HUES48 (cell line): ENCODE measurements at regions not wholly inside any gene's neighbourhood (a gene's known extent, or its start where the extent isn't known, plus 50 kb on each side); places are given as distances from the start of the nearest gene placed in this dataset.
"Not testable (repeated sequence)": the region's sequence is repeated elsewhere in the genome, so short reads cannot be mapped to it uniquely, and the experiment has no call there.

Experiments
- H3K27ac ChIP-seq: one replicate; pipeline ENCODE4 v1.7.0; 2013; ENCODE audit warnings: low read depth, low read length, inconsistent platforms
- H3K27me3 ChIP-seq: 2 replicates; pipeline ENCODE4 v1.6.1; 2013; ENCODE audit warnings: mild to moderate bottlenecking, low read length; ENCODE audit not compliant: control insufficient read depth, insufficient read depth
- H3K36me3 ChIP-seq: 2 replicates; pipeline ENCODE4 v1.6.1; 2013; ENCODE audit warnings: low read length; ENCODE audit not compliant: control insufficient read depth, insufficient read depth
- H3K4me1 ChIP-seq: 2 replicates; pipeline ENCODE4 v1.6.1; 2013; ENCODE audit warnings: mild to moderate bottlenecking, low read length; ENCODE audit not compliant: control insufficient read depth, insufficient read depth
- H3K4me3 ChIP-seq: 2 replicates; pipeline ENCODE4 v1.5.1; 2013; ENCODE audit warnings: mild to moderate bottlenecking, low read depth, low read length
- H3K9ac ChIP-seq: 2 replicates; pipeline ENCODE4 v1.6.1; 2013; ENCODE audit warnings: mild to moderate bottlenecking, low read depth, low read length, moderate library complexity
- H3K9me3 ChIP-seq: 2 replicates; pipeline ENCODE4 v1.6.1; 2013; ENCODE audit warnings: low read length; ENCODE audit not compliant: control insufficient read depth, insufficient read depth

DNA sequence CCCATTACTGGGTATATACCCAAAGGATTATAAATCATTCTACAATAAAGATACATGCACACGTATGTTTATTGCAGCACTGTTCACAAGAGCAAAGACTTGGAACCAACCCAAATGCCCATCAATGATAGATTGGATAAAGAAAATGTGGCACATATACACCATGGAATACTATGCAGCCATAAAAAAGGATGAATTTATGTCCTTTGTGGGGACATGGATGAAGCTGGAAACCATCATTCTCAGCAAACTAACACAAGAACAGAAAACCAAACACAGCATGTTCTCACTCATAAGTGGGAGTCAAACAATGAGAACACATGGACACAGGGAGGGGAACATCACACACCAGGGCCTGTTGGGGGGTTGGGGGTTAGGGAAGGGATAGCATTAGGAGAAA lies 484.9 kb upstream of the SLC35B3 start:
- not testable (repeated sequence) for H3K36me3 ChIP-seq, H3K9ac ChIP-seq, H3K4me3 ChIP-seq, H3K4me1 ChIP-seq, H3K9me3 ChIP-seq, H3K27ac ChIP-seq, H3K27me3 ChIP-seq

GRCh38 chr6:8918196-8918595 lies 482.9 kb upstream of the SLC35B3 start:
- H3K36me3 ChIP-seq = no peaks in the 10 kb centered on the region
- no peak overlapping the region for H3K9ac ChIP-seq
- H3K4me1 ChIP-seq = no peaks in the 10 kb centered on the region
- H3K27me3 ChIP-seq = no peaks in the 10 kb centered on the region
- no peak overlapping the region for H3K4me3 ChIP-seq
- no peaks in the 10 kb centered on the region for H3K9me3 ChIP-seq
- no peak overlapping the region for H3K27ac ChIP-seq

DNA sequence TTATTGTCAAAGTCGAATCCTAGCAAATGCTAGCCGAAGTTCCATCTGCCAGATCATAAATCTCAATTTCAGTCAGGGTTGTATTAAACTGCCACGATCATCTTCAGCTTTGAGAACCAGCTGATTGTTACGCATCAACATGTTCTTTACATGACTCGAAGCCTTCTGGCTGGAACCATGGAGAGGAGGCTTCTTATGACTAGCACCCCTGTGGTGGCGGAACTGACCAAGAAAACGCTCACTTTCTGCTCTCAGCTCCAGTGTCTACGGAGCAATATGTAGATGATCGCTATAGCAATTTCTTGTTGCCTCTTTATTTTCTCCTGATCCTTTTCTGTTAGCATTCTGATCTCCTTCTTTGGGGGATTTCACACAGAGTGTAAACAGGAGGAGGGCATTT lies 479.4 kb upstream of the SLC35B3 start:
- H3K4me3 ChIP-seq = no peak overlapping the region
- no peaks in the 10 kb centered on the region for H3K27me3 ChIP-seq
- no peaks in the 10 kb centered on the region for H3K4me1 ChIP-seq
- H3K36me3 ChIP-seq = no peaks in the 10 kb centered on the region
- H3K9me3 ChIP-seq = no peaks in the 10 kb centered on the region; the same call in 1 of the 2 replicates
- no peak overlapping the region for H3K9ac ChIP-seq
- no peak overlapping the region for H3K27ac ChIP-seq

- no peak overlapping the region for H3K9ac ChIP-seq
- H3K27me3 ChIP-seq = no peaks in the 10 kb centered on the region
- no peak overlapping the region for H3K27ac ChIP-seq
- no peaks in the 10 kb centered on the region; the same call in 1 of the 2 replicates for H3K9me3 ChIP-seq
- no peaks in the 10 kb centered on the region for H3K36me3 ChIP-seq
- no peak overlapping the region for H3K4me3 ChIP-seq
- no peaks in the 10 kb centered on the region for H3K4me1 ChIP-seq
Measured at GRCh38 chr6:8908638-8909037, 473.3 kb upstream of the SLC35B3 start.

GRCh38 chr6:8906699-8907098 lies 471.4 kb upstream of the SLC35B3 start:
- no peak overlapping the region for H3K27ac ChIP-seq
- H3K9ac ChIP-seq = no peak overlapping the region
- H3K4me3 ChIP-seq = no peak overlapping the region
- no peaks in the 10 kb centered on the region for H3K9me3 ChIP-seq
- H3K27me3 ChIP-seq = no peaks in the 10 kb centered on the region
- H3K4me1 ChIP-seq = no peaks in the 10 kb centered on the region
- no peaks in the 10 kb centered on the region for H3K36me3 ChIP-seq

GRCh38 chr6:8905757-8906156 lies 470.4 kb upstream of the SLC35B3 start:
- Histone ChIP-seq H3K9ac (no peak overlapping the region), H3K27me3 (no peaks in the 10 kb centered on the region), H3K9me3 (no peaks in the 10 kb centered on the region), H3K36me3 (no peaks in the 10 kb centered on the region), H3K27ac (no peak overlapping the region), H3K4me1 (no peaks in the 10 kb centered on the region), H3K4me3 (no peak overlapping the region)

DNA sequence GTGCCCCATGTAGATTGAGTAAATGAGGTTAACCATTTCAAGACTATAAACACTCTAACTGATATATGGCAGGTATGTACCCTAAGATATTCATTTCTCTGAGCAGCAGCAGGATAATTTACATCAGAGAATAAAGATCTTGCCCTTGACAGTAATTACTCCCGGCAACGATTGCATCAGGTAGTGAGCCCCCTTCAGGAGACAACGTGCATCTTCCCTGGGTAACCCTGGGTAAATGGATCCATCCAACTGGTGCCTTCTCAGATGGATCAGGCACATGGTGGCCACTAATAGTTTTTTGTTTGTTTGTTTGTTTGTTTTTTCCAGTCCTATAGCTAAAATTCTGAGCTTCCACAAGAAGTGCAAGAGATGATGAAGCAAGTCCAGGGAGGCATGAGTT lies 469.4 kb upstream of the SLC35B3 start:
- H3K36me3 ChIP-seq = no peaks in the 10 kb centered on the region
- H3K9me3 ChIP-seq = no peaks in the 10 kb centered on the region
- H3K4me1 ChIP-seq = no peaks in the 10 kb centered on the region
- H3K4me3 ChIP-seq = no peak overlapping the region
- no peak overlapping the region for H3K9ac ChIP-seq
- no peaks in the 10 kb centered on the region for H3K27me3 ChIP-seq
- H3K27ac ChIP-seq = no peak overlapping the region

GRCh38 chr6:8900056-8900455 lies 464.7 kb upstream of the SLC35B3 start:
- Histone ChIP-seq H3K4me1 (no peaks in the 10 kb centered on the region), H3K9ac (no peak overlapping the region), H3K27me3 (no peaks in the 10 kb centered on the region), H3K4me3 (no peak overlapping the region), H3K9me3 (no peaks in the 10 kb centered on the region), H3K36me3 (no peaks in the 10 kb centered on the region), H3K27ac (no peak overlapping the region)

GRCh38 chr6:8889514-8889913 lies 454.2 kb upstream of the SLC35B3 start:
- Histone ChIP-seq H3K4me3 (no peak overlapping the region), H3K27ac (no peak overlapping the region), H3K36me3 (no peaks in the 10 kb centered on the region), H3K9me3 (no peaks in the 10 kb centered on the region), H3K27me3 (no peaks in the 10 kb centered on the region), H3K9ac (no peak overlapping the region), H3K4me1 (no peaks in the 10 kb centered on the region)

- no peaks in the 10 kb centered on the region for H3K36me3 ChIP-seq
- H3K4me3 ChIP-seq = no peak overlapping the region
- no peaks in the 10 kb centered on the region for H3K9me3 ChIP-seq
- H3K9ac ChIP-seq = no peak overlapping the region
- H3K27me3 ChIP-seq = no peaks in the 10 kb centered on the region
- no peak overlapping the region for H3K27ac ChIP-seq
- no peaks in the 10 kb centered on the region for H3K4me1 ChIP-seq
Measured at GRCh38 chr6:8888468-8888867, 453.1 kb upstream of the SLC35B3 start.

GRCh38 chr6:8881663-8882062 lies 446.3 kb upstream of the SLC35B3 start:
- Histone ChIP-seq H3K27ac (no peak overlapping the region), H3K36me3 (no peaks in the 10 kb centered on the region), H3K4me3 (no peak overlapping the region), H3K4me1 (no peaks in the 10 kb centered on the region), H3K27me3 (no peaks in the 10 kb centered on the region), H3K9me3 (no peaks in the 10 kb centered on the region), H3K9ac (no peak overlapping the region)

GRCh38 chr6:8879334-8879733 lies 444.0 kb upstream of the SLC35B3 start:
- H3K9me3 ChIP-seq = no peaks in the 10 kb centered on the region
- H3K36me3 ChIP-seq = no peaks in the 10 kb centered on the region
- H3K27ac ChIP-seq = no peak overlapping the region
- no peak overlapping the region for H3K4me3 ChIP-seq
- H3K9ac ChIP-seq = no peak overlapping the region
- H3K27me3 ChIP-seq = no peaks in the 10 kb centered on the region
- H3K4me1 ChIP-seq = no peaks in the 10 kb centered on the region
